ENCODE measurements at regions not wholly inside any gene's neighbourhood (a gene's known extent, or its start where the extent isn't known, plus 50 kb on each side); places are given as distances from the start of the nearest gene placed in this dataset.

DNA sequence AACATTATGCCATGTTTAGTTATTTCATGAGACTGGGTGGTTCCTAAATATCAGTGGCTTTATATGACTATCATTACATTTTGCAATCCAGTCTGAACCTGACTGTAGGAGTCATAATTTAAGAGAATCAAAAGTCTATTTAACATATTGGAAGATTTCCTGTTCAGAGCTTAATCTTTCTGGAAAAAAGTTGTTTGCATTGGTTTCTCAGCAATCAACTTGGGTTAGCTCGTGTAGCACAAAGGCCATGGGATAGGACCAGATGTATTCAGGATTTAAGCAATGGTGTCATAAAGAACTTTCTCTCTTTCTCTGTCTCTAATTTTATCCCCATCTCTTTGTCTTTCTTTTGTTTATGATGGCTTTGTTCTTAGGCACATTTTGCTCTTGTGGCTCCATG, 296.0 kb upstream of the KCNN2 start:
- TF ChIP-seq, protein P1, sequence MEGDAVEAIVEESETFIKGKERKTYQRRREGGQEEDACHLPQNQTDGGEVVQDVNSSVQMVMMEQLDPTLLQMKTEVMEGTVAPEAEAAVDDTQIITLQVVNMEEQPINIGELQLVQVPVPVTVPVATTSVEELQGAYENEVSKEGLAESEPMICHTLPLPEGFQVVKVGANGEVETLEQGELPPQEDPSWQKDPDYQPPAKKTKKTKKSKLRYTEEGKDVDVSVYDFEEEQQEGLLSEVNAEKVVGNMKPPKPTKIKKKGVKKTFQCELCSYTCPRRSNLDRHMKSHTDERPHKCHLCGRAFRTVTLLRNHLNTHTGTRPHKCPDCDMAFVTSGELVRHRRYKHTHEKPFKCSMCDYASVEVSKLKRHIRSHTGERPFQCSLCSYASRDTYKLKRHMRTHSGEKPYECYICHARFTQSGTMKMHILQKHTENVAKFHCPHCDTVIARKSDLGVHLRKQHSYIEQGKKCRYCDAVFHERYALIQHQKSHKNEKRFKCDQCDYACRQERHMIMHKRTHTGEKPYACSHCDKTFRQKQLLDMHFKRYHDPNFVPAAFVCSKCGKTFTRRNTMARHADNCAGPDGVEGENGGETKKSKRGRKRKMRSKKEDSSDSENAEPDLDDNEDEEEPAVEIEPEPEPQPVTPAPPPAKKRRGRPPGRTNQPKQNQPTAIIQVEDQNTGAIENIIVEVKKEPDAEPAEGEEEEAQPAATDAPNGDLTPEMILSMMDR (IDR thresholded peaks at IDR 0.05) = no peak
- TF ChIP-seq POLR2A (IDR thresholded peaks at IDR 0.05) = no peak

Data from right lobe of liver (tissue), 4 donors.